HepG2 (cell line): ENCODE measurements at regions not wholly inside any gene's neighbourhood (a gene's known extent, or its start where the extent isn't known, plus 50 kb on each side); places are given as distances from the start of the nearest gene placed in this dataset.

Source experiments
- CTCF ChIP-seq: sonication (generic); formaldehyde crosslinking; IDR thresholded peaks from 2 replicates; pipeline ENCODE4 v1.5.0; 2020; ENCODE audit warnings: mild to moderate bottlenecking, missing genetic modification reagents, moderate library complexity
- MAX ChIP-seq: IDR thresholded peaks from 2 replicates; pipeline ENCODE4 v1.6.1; 2012; ENCODE audit warnings: inconsistent platforms
- PRPF4 ChIP-seq: fragments of 200-400 bp; formaldehyde crosslinking; IDR thresholded peaks from 2 replicates; pipeline ENCODE4 v1.6.1; 2016; ENCODE audit warnings: low read length, low read depth; ENCODE audit not compliant: poor library complexity, severe bottlenecking
- RAD21 ChIP-seq: fragments of 450-650 bp; formaldehyde crosslinking; IDR thresholded peaks from 2 replicates; pipeline ENCODE4 v1.5.0; 2020; ENCODE audit warnings: mild to moderate bottlenecking
- SRF ChIP-seq: IDR thresholded peaks from 2 replicates; pipeline ENCODE4 v1.6.1; 2011; ENCODE audit warnings: mild to moderate bottlenecking, low read depth, low read length, moderate library complexity
- TCF7L2 ChIP-seq: IDR thresholded peaks from 2 replicates; pipeline ENCODE4 v1.6.1; 2011; ENCODE audit warnings: mild to moderate bottlenecking, low read depth, low read length, moderate library complexity
- ZNF550 ChIP-seq: sonication (generic); formaldehyde crosslinking; IDR thresholded peaks from 2 replicates; pipeline ENCODE4 v1.4.0; 2020; ENCODE audit warnings: mild to moderate bottlenecking, missing genetic modification reagents, borderline replicate concordance
- ZNF576 ChIP-seq: sonication (generic); formaldehyde crosslinking; IDR thresholded peaks from 2 replicates; pipeline ENCODE4 v1.4.0; 2020; ENCODE audit warnings: mild to moderate bottlenecking, missing genetic modification reagents

- TF ChIP-seq SRF (no peak), TCF7L2 (no peak), RAD21 (CRISPR knock-in tag) (no peak), ZNF576 (no peak), MAX (no peak), CTCF (CRISPR knock-in tag) (no peak), ZNF550 (CRISPR knock-in tag) (no peak), PRPF4 (no peak)
Observed at GRCh38 chr12:91657032-91657431, 474.4 kb upstream of the DCN start.
